ENCODE measurements at regions not wholly inside any gene's neighbourhood (a gene's known extent, or its start where the extent isn't known, plus 50 kb on each side); places are given as distances from the start of the nearest gene placed in this dataset.

GRCh38 chr3:178042376-178042775 is 493.9 kb upstream of the KCNMB2 start:
- no peak for DNase-seq

GRCh38 chr3:178043084-178043483 is 493.2 kb upstream of the KCNMB2 start:
- DNase-seq = no peak

- no peak for DNase-seq
Observed at GRCh38 chr3:178044320-178044719, 491.9 kb upstream of the KCNMB2 start.

GRCh38 chr3:178047496-178047895 is 488.7 kb upstream of the KCNMB2 start:
- no peak for DNase-seq

- no peak for DNase-seq
Observed at GRCh38 chr3:178048768-178049167, 487.5 kb upstream of the KCNMB2 start.

- peak in 1 of 2 donors; percentile 9 for DNase-seq
Observed at GRCh38 chr3:178054471-178054870, 481.8 kb upstream of the KCNMB2 start.

GRCh38 chr3:178055939-178056338 is 480.3 kb upstream of the KCNMB2 start:
- no peak for DNase-seq

GRCh38 chr3:178056868-178057267 is 479.4 kb upstream of the KCNMB2 start:
- no peak for DNase-seq

GRCh38 chr3:178058629-178059028 is 477.6 kb upstream of the KCNMB2 start:
- DNase-seq = no peak

GRCh38 chr3:178059119-178059518 is 477.1 kb upstream of the KCNMB2 start:
- DNase-seq = no peak

GRCh38 chr3:178059836-178060235 is 476.4 kb upstream of the KCNMB2 start:
- no peak for DNase-seq

- DNase-seq = no peak
Observed at GRCh38 chr3:178060407-178060806, 475.8 kb upstream of the KCNMB2 start.

GRCh38 chr3:178062126-178062525 is 474.1 kb upstream of the KCNMB2 start:
- DNase-seq = no peak

GRCh38 chr3:178063461-178063860 is 472.8 kb upstream of the KCNMB2 start:
- peak in 1 of 2 donors; percentile 3 for DNase-seq

GRCh38 chr3:178067721-178068120 is 468.5 kb upstream of the KCNMB2 start:
- no peak for DNase-seq

GRCh38 chr3:178072391-178073305 is 463.6 kb upstream of the KCNMB2 start:
- no peak for DNase-seq

GRCh38 chr3:178073366-178073765 is 462.9 kb upstream of the KCNMB2 start:
- DNase-seq = no peak

- no peak for DNase-seq
Observed at GRCh38 chr3:178075344-178075743, 460.9 kb upstream of the KCNMB2 start.

- no peak for DNase-seq
Observed at GRCh38 chr3:178078953-178079352, 457.3 kb upstream of the KCNMB2 start.

GRCh38 chr3:178079966-178080365 is 456.3 kb upstream of the KCNMB2 start:
- DNase-seq = no peak

GRCh38 chr3:178082326-178082906 is 453.8 kb upstream of the KCNMB2 start:
- no peak for DNase-seq

GRCh38 chr3:178083906-178084866 is 452.1 kb upstream of the KCNMB2 start:
- DNase-seq = peak in 1 of 2 donors; percentile 22

All from inflammatory macrophage (primary cell).